ENCODE measurements at regions not wholly inside any gene's neighbourhood (a gene's known extent, or its start where the extent isn't known, plus 50 kb on each side); places are given as distances from the start of the nearest gene placed in this dataset.
"Not testable (repeated sequence)": the region's sequence is repeated elsewhere in the genome, so short reads cannot be mapped to it uniquely, and the experiment has no call there.

DNA sequence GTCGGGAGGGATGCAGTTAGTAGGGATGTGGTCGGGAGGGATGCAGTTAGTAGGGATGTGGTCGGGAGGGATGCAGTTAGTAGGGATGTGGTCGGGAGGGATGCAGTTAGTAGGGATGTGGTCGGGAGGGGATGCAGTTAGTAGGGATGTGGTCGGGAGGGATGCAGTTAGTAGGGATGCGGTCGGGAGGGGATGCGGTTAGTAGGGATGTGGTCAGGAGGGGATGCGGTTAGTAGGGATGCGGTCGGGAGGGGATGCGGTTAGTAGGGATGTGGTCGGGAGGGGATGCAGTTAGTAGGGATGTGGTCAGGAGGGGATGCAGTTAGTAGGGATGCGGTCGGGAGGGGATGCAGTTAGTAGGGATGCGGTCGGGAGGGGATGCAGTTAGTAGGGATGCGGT lies 96.2 kb downstream of the BDH1 start:
- H3K36me3 ChIP-seq (ENCODE audit: insufficient read depth, low read length); H3K79me2 ChIP-seq (ENCODE audit: insufficient read depth, low read length); H3K27me3 ChIP-seq (ENCODE audit: insufficient read depth, low read length); H4K20me1 ChIP-seq (ENCODE audit: insufficient read depth, low read length); H3K4me2 ChIP-seq (ENCODE audit: insufficient read depth, low read length); H3K27ac ChIP-seq (ENCODE audit: low read depth, low read length); H3K4me3 ChIP-seq (ENCODE audit: insufficient read depth, low read length); DNase-seq (ENCODE audit: insufficient read length, low spot score, missing footprints); H3K9me3 ChIP-seq (ENCODE audit: low read depth, low read length); H2AFZ ChIP-seq (ENCODE audit: low read length): not testable (repeated sequence)
- peaks cover 25% of the 10 kb centered on the region for H3K4me1 ChIP-seq (ENCODE audit: insufficient read depth, low read length)

DNA sequence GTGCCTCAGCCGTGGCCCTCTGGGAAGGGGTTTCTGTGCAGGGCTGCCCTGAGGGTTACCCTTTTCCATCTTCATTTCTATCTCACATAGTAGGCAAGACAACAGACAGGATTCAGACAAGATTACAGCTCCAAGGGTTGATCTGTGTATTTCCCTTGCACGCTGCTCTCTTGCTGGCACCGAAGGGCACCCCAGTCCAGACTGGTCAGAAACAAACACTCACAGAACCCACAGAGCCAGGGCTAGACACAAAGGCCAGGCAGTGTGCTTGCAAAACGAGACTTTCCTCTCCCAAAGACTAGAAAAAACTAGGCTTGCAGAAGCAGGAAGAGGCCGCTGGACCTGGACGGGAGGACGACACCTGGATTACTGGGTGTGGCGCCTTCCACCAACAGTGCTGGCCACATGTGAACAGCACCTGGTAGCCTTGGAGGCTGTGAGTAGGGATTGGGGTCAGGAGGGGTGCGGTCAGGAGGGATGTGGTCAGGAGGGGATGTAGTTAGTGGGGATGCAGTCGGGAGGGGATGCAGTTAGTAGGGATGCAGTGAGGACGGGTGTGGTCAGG lies 96.8 kb downstream of the BDH1 start:
- Histone ChIP-seq H3K79me2 (ENCODE audit: insufficient read depth, low read length) (no peaks in the 10 kb centered on the region), H3K9me3 (ENCODE audit: low read depth, low read length) (no peaks in the 10 kb centered on the region), H3K27me3 (ENCODE audit: insufficient read depth, low read length) (no peaks in the 10 kb centered on the region), H4K20me1 (ENCODE audit: insufficient read depth, low read length) (no peaks in the 10 kb centered on the region), H2AFZ (ENCODE audit: low read length) (no peak overlapping the region), H3K27ac (ENCODE audit: low read depth, low read length) (no peak overlapping the region), H3K36me3 (ENCODE audit: insufficient read depth, low read length) (no peaks in the 10 kb centered on the region), H3K4me1 (ENCODE audit: insufficient read depth, low read length) (peaks cover 24% of the 10 kb centered on the region), H3K4me2 (ENCODE audit: insufficient read depth, low read length) (no peak overlapping the region), H3K4me3 (ENCODE audit: insufficient read depth, low read length) (no peak overlapping the region)
- no peak for DNase-seq (ENCODE audit: insufficient read length, low spot score, missing footprints)
- TF ChIP-seq, protein P1, sequence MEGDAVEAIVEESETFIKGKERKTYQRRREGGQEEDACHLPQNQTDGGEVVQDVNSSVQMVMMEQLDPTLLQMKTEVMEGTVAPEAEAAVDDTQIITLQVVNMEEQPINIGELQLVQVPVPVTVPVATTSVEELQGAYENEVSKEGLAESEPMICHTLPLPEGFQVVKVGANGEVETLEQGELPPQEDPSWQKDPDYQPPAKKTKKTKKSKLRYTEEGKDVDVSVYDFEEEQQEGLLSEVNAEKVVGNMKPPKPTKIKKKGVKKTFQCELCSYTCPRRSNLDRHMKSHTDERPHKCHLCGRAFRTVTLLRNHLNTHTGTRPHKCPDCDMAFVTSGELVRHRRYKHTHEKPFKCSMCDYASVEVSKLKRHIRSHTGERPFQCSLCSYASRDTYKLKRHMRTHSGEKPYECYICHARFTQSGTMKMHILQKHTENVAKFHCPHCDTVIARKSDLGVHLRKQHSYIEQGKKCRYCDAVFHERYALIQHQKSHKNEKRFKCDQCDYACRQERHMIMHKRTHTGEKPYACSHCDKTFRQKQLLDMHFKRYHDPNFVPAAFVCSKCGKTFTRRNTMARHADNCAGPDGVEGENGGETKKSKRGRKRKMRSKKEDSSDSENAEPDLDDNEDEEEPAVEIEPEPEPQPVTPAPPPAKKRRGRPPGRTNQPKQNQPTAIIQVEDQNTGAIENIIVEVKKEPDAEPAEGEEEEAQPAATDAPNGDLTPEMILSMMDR (IDR thresholded peaks at IDR 0.05; ENCODE audit: extremely low read depth, low read depth, low read length), result no peak

DNA sequence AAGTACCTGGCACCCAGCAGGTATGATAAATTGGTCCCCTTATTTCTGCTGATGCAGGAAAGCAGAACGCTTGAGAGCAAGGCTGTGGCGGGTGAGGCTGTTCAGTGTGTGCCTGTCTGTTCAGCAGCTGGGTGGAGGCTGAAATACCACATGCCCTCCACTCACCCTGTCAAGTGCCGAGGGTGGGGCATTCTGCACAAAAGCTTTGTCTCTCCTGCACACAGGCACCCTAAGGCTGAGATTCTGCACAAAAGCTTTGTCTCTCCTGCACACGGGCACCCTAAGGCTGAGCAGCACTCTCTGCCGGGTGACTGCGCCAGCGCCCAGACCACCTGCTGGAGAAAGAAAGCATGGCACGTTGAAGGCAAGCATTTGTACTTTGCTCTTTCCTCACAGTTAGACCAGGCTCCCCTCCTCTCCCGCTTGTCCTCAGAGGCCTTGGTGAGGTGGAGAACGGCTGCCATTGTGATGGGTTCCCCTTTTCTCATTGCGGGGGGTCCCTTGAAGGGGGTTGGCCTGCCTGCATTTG lies 97.5 kb downstream of the BDH1 start:
- TF ChIP-seq, protein P1 (IDR thresholded peaks at IDR 0.05; ENCODE audit: extremely low read depth, low read depth, low read length), result peak; percentile 50
- H3K9me3 ChIP-seq (ENCODE audit: low read depth, low read length), result no peaks in the 10 kb centered on the region
- no peak overlapping the region for H2AFZ ChIP-seq (ENCODE audit: low read length)
- no peaks in the 10 kb centered on the region for H4K20me1 ChIP-seq (ENCODE audit: insufficient read depth, low read length)
- H3K4me1 ChIP-seq (ENCODE audit: insufficient read depth, low read length), result peaks cover 18% of the 10 kb centered on the region
- H3K27ac ChIP-seq (ENCODE audit: low read depth, low read length), result no peak overlapping the region
- no peak overlapping the region for H3K4me3 ChIP-seq (ENCODE audit: insufficient read depth, low read length)
- no peaks in the 10 kb centered on the region for H3K79me2 ChIP-seq (ENCODE audit: insufficient read depth, low read length)
- H3K36me3 ChIP-seq (ENCODE audit: insufficient read depth, low read length), result no peaks in the 10 kb centered on the region
- no peak overlapping the region for H3K4me2 ChIP-seq (ENCODE audit: insufficient read depth, low read length)
- no peak for DNase-seq (ENCODE audit: insufficient read length, low spot score, missing footprints)
- H3K27me3 ChIP-seq (ENCODE audit: insufficient read depth, low read length), result no peaks in the 10 kb centered on the region

DNA sequence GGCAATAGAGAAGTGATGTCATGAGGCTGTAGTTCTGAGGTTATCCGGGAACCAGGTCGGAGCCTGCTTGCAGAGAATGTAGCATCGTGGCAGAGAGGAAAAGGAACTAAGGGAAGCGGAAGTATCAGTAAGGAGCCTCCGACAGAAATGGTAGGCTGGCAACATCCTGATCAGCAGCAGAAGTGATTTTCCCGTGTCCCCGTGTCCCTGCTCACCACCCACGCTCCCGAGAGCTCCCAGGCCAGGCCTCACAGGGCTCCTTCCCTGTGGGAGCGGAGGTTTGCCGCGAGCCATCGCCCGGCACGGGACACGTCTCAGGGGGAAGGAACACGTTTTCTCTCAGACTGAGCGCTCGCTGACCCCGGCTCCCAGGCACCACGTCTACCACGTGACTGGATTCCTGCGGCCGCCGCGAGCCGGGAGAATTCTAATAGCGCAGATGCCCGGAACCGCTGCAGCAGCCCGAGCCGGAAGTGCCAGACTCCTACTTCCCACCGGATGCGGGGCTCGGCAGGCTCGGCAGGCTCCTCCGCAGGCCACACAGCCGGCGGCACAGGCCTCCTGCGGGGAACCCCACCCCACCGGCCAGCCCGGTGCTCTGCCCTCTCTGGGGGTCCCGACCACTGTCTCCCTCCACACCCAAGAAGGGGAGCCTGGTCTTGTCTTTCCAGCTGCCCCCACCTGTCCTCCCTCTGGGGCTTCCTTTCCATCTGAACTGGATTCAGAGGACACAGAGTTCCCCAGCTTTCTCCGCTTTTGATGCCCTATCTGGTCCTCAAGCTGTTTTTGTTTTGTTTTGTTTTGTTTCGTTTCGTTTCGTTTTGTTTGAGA lies 99.3 kb downstream of the BDH1 start:
- Histone ChIP-seq H3K36me3 (ENCODE audit: insufficient read depth, low read length) (no peaks in the 10 kb centered on the region), H3K9me3 (ENCODE audit: low read depth, low read length) (no peaks in the 10 kb centered on the region), H2AFZ (ENCODE audit: low read length) (peak overlapping the region; percentile 90), H3K27me3 (ENCODE audit: insufficient read depth, low read length) (no peaks in the 10 kb centered on the region), H3K4me3 (ENCODE audit: insufficient read depth, low read length) (peak overlapping the region; percentile 72), H3K79me2 (ENCODE audit: insufficient read depth, low read length) (no peaks in the 10 kb centered on the region), H3K4me1 (ENCODE audit: insufficient read depth, low read length) (peaks cover 16% of the 10 kb centered on the region), H4K20me1 (ENCODE audit: insufficient read depth, low read length) (no peaks in the 10 kb centered on the region), H3K4me2 (ENCODE audit: insufficient read depth, low read length) (peak overlapping the region; percentile 84), H3K27ac (ENCODE audit: low read depth, low read length) (peak overlapping the region; percentile 96)
- peak; percentile 98 for DNase-seq (ENCODE audit: insufficient read length, low spot score, missing footprints)
- TF ChIP-seq, protein P1 (IDR thresholded peaks at IDR 0.05; ENCODE audit: extremely low read depth, low read depth, low read length), result no peak

DNA sequence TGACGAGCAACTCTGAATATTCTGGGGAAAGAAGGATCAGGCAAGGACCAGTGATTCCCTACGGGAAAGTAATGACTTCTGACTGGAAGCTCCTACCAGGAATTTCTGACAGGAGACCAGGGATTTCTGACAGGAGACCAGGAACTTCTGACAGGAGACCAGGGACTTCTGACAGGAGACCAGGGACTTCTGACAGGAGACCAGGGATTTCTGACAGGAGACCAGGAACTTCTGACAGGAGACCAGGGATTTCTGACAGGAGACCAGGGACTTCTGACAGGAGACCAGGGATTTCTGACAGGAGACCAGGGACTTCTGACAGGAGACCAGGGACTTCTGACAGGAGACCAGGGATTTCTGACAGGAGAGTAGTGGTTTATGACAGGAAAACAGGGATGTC lies 100.9 kb downstream of the BDH1 start:
- peaks cover 16% of the 10 kb centered on the region for H3K4me1 ChIP-seq (ENCODE audit: insufficient read depth, low read length)
- H4K20me1 ChIP-seq (ENCODE audit: insufficient read depth, low read length); H2AFZ ChIP-seq (ENCODE audit: low read length); H3K36me3 ChIP-seq (ENCODE audit: insufficient read depth, low read length); H3K27ac ChIP-seq (ENCODE audit: low read depth, low read length); H3K4me2 ChIP-seq (ENCODE audit: insufficient read depth, low read length); H3K27me3 ChIP-seq (ENCODE audit: insufficient read depth, low read length); H3K79me2 ChIP-seq (ENCODE audit: insufficient read depth, low read length); DNase-seq (ENCODE audit: insufficient read length, low spot score, missing footprints); H3K4me3 ChIP-seq (ENCODE audit: insufficient read depth, low read length); H3K9me3 ChIP-seq (ENCODE audit: low read depth, low read length): not testable (repeated sequence)

All from osteoblast (primary cell).